ENCODE measurements at regions not wholly inside any gene's neighbourhood (a gene's known extent, or its start where the extent isn't known, plus 50 kb on each side); places are given as distances from the start of the nearest gene placed in this dataset.

DNA sequence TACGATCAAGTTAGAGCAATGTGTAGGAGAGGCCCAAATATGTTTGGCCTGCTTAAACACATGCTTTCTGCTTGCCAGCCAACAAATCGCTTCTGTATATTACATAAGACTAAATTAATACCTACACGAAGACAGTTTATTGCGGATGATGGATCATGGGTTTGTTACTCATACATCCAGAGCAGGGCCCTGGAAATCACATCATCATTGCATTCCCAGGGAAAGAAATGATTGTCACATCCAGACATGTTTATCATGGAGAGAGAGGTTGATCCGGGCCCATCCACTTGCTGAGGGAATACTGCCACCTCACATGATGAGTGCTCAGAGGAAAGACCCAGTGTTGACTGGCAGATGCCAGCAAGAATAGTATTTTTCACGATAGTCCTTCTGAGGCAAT, 282.6 kb downstream of the NUF2 start:
- H3K9me2 ChIP-seq (ENCODE audit: insufficient read depth), result no peaks in the 10 kb centered on the region
- DNase-seq (ENCODE audit: low read depth, low spot score) (no peak), ATAC-seq (no peak)
- TF ChIP-seq MAX (IDR thresholded peaks at IDR 0.05), result no peak
- no peak for TF ChIP-seq POLR2AphosphoS5 (IDR thresholded peaks at IDR 0.05; ENCODE audit: low read depth, low read length)
- no peak for TF ChIP-seq SP1 (IDR thresholded peaks at IDR 0.05; ENCODE audit: low read depth)
- TF ChIP-seq YY1 (IDR thresholded peaks at IDR 0.05; ENCODE audit: extremely low read depth, insufficient replicate concordance, low read depth, low read length), result no peak
- TF ChIP-seq SRF (IDR thresholded peaks at IDR 0.05; ENCODE audit: low read depth), result no peak
- TF ChIP-seq ZBTB33 (IDR thresholded peaks at IDR 0.05; ENCODE audit: extremely low read depth, insufficient replicate concordance, low read length), result no peak
- no peak for TF ChIP-seq EZH2 (IDR thresholded peaks at IDR 0.05)
- no peak for TF ChIP-seq JUND (IDR thresholded peaks at IDR 0.05)
- TF ChIP-seq TCF7L2 (IDR thresholded peaks at IDR 0.05; ENCODE audit: borderline replicate concordance, extremely low read depth, insufficient read depth, insufficient read length), result no peak
- TF ChIP-seq, protein P1, sequence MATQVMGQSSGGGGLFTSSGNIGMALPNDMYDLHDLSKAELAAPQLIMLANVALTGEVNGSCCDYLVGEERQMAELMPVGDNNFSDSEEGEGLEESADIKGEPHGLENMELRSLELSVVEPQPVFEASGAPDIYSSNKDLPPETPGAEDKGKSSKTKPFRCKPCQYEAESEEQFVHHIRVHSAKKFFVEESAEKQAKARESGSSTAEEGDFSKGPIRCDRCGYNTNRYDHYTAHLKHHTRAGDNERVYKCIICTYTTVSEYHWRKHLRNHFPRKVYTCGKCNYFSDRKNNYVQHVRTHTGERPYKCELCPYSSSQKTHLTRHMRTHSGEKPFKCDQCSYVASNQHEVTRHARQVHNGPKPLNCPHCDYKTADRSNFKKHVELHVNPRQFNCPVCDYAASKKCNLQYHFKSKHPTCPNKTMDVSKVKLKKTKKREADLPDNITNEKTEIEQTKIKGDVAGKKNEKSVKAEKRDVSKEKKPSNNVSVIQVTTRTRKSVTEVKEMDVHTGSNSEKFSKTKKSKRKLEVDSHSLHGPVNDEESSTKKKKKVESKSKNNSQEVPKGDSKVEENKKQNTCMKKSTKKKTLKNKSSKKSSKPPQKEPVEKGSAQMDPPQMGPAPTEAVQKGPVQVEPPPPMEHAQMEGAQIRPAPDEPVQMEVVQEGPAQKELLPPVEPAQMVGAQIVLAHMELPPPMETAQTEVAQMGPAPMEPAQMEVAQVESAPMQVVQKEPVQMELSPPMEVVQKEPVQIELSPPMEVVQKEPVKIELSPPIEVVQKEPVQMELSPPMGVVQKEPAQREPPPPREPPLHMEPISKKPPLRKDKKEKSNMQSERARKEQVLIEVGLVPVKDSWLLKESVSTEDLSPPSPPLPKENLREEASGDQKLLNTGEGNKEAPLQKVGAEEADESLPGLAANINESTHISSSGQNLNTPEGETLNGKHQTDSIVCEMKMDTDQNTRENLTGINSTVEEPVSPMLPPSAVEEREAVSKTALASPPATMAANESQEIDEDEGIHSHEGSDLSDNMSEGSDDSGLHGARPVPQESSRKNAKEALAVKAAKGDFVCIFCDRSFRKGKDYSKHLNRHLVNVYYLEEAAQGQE (IDR thresholded peaks at IDR 0.05; ENCODE audit: low read depth), result no peak
- TF ChIP-seq EZH2phosphoT487 (IDR thresholded peaks at IDR 0.05; ENCODE audit: borderline replicate concordance), result no peak
- no peak for TF ChIP-seq RAD21 (IDR thresholded peaks at IDR 0.05; ENCODE audit: low read depth)
- TF ChIP-seq EGR1 (IDR thresholded peaks at IDR 0.05; ENCODE audit: low read depth), result no peak
- TF ChIP-seq ATF3 (IDR thresholded peaks at IDR 0.05), result no peak
- TF ChIP-seq ZFX (IDR thresholded peaks at IDR 0.05), result no peak
- H3K9me3 ChIP-seq (ENCODE audit: control insufficient read depth in 1 of 2, insufficient read depth in 1 of 2, low read depth in 1 of 2, low read length in 2 of 2), result no peaks in the 10 kb centered on the region
- no peak overlapping the region for H3K4me2 ChIP-seq (ENCODE audit: low read length)
- H3K4me3 ChIP-seq (replicated peaks in 1 of 2; ENCODE audit: low read depth in 1 of 2, low read length in 2 of 2), result no peak overlapping the region
- H3K36me3 ChIP-seq (ENCODE audit: control insufficient read depth in 1 of 2, insufficient read depth in 2 of 2, low read length in 2 of 2), result no peaks in the 10 kb centered on the region
- ChIA-PET CTCF (no interaction called here), POLR2A (no interaction called here), RAD21 (ENCODE audit: low non-redundant PET in 1 of 2, low total read pairs in 2 of 2, uncharacterized antibody in 2 of 2, unreplicated experiment in 2 of 2) (no interaction called here)
- H3K4me1 ChIP-seq (ENCODE audit: control insufficient read depth in 1 of 2, insufficient read depth in 2 of 2, low read length in 2 of 2), result no peaks in the 10 kb centered on the region
- no peaks in the 10 kb centered on the region; the same call in 1 of the 2 replicates for H3K27me3 ChIP-seq (ENCODE audit: insufficient read depth, low read length)
- H3K27ac ChIP-seq (ENCODE audit: low read depth, low read length), result no peak overlapping the region
- H4K20me1 ChIP-seq (ENCODE audit: insufficient read depth), result no peaks in the 10 kb centered on the region
- no peak overlapping the region for H2AFZ ChIP-seq (ENCODE audit: low read depth, low read length, poor library complexity, severe bottlenecking)
- H3K79me2 ChIP-seq (ENCODE audit: insufficient read depth, low read length), result no peaks in the 10 kb centered on the region
- intact Hi-C loops (cut with micrococcal nuclease), result no loop called here
- BruUV-seq (replicated peaks), result no TSS peak
- H3K9ac ChIP-seq (ENCODE audit: low read length), result no peak overlapping the region

Measured in HCT116 (cell line).